Frontal cortex (tissue), 3 donors: ENCODE measurements at regions not wholly inside any gene's neighbourhood (a gene's known extent, or its start where the extent isn't known, plus 50 kb on each side); places are given as distances from the start of the nearest gene placed in this dataset.
"Not testable (repeated sequence)": the region's sequence is repeated elsewhere in the genome, so short reads cannot be mapped to it uniquely, and the experiment has no call there.

Experiments
- DNase-seq, 2 donors: peaks; one replicate each; pipeline ENCODE4 v3.0.0; 2012; ENCODE audit warnings: low spot score in 2 of 2
- FAIRE-seq: peaks from 2 replicates; lab custom pipeline; 2012; peaks lifted over from hg19 to GRCh38; lab: Jason Lieb, UNC
- donor health status: control.
- donor health status: control.
- donor health status: control.

GRCh38 chr6:118367314-118367713 lies 180.8 kb upstream of the PLN start:
- DNase-seq (no peak), FAIRE-seq (no peak)

DNA sequence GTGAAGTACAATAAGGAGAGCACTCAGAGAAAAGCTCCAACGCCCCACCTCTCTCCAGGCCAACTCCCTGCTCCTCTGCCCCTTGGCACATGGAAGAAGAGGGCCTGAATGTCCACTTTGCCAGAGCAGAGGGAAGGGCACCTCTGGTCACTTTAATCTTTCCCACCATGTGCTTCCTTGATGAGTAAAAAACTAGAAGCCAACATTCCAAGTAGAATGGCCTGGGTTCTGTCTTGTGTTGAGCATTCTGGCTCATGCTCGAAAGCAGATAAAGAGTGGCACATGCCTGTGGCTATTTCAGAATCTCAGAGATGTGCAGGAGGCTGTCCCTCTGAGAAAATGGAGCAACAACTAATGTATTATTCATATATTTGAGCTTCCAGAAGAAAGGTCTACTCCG lies 177.4 kb upstream of the PLN start:
- DNase-seq (no peak), FAIRE-seq (no peak)

DNA sequence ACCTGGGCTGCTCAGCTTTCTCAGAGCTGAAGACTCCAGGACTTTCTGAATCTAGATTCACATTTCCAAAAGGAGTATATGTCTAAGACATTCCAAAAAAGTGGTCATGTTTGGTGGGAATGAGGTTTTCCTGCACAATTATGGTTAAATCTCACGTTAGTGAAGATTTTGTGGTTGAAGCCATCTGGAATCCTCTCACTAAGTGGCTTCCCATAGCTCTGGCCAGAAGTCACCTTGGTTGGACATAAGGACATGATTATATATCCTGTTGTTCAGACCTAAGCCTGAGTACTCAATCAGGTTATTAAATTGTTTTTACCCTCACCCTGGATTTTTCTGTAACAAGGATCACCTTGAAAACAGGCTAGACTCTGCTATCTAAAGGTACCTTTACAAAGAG lies 176.1 kb upstream of the PLN start:
- FAIRE-seq = no peak
- DNase-seq = no peak

DNA sequence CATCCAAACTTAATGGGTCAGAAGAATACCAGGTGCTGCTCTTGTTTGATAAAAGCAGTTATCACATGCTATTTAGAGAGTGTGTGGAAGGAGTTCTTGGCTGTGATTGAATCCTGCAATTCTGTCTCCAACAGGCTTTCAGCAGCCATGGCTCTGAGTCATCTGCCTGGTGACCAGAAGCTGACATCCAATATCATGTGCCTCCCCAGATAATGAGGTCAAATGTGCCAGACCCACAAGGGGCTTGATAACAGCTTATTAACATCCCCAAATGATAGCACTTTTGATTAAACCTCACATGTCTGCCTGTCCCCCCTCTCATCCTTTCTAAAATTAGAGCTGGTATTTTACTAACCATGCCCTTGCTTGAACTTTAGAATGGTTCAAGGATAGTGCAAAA lies 175.7 kb upstream of the PLN start:
- no peak for DNase-seq
- FAIRE-seq = no peak

- FAIRE-seq = no peak
These were observed 170.2 kb upstream of the PLN start for GRCh38 chr6:118377711-118378414.

DNA sequence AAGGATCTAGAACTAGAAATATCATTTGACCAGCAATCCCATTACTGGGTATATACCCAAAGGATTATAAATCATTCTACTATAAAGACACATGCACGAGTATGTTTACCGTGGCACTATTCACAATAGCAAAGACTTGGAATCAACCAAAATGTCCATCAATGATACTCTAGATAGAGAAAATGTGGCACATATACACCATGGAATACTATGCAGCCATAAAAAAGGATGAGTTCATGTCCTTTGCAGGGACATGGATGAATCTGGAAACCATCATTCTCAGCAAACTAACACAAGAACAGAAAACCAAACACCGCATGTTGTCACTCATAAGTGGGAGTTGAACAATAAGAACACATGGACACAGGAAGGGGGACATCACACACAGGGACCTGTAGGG lies 167.5 kb upstream of the PLN start:
- DNase-seq, FAIRE-seq: not testable (repeated sequence)

More at GRCh38 chr6:118377711-118378414, 170.2 kb upstream of the PLN start:
- DNase-seq = peak in 1 of 2 donors; percentile 7

DNA sequence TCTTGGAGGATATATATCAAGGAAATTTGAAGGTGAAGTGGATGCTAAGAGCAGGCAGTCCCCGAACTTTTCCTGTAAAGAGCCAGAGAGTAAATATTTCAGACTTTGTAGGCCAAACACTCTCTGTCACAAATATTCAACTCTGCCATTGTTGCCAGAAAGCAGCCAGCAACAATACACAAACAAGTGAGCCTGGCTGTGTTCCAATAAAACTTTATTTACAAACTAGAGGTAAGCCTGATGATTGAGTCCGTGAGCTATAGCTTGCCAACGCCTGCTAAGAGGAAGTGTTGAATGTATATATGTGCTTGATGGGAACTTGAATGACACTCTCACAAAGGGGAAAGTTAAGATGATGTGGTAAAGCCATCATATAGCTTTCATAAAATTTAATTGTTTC lies 166.0 kb upstream of the PLN start:
- DNase-seq = no peak
- no peak for FAIRE-seq

DNA sequence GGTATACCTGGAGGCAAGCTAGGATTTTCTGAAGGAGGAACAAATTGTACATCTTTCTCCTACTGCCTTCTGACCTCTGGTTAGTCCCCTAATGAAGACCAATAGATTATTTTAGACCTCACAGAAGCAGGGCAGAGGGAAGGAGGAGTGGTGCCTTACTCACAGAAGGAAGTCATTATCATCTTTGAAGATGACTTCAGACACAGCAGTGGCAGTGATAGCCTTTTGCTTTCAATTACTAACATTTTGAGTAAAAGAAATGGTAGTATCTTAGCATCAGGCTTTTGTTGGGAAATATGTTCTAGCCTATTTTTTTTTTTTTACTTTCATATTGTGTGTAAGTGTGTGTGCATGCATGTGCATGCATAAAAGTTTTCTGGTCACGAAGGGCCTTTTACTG lies 164.2 kb upstream of the PLN start:
- no peak for DNase-seq
- FAIRE-seq = no peak

DNA sequence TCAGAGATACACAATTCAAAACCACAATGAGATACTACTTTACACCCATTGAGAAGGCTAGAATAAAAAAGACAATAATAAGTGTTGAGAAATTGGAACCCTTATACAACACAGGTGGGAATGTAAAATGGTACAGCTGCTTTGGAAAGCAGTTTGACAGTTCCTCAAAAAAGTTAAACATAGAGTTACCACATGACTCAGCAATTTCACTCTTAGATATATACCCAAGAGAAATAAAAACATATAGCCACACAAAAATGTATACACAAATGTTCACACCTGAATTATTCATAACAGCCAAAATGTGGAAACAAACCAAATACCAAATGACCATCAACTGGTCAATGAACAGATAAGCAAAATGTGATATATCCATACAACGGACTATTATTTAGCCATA lies 161.1 kb upstream of the PLN start:
- DNase-seq (no peak), FAIRE-seq (no peak)

- DNase-seq (no peak), FAIRE-seq (no peak)
These were observed 160.0 kb upstream of the PLN start for GRCh38 chr6:118387921-118388701.

GRCh38 chr6:118391086-118391485 lies 157.0 kb upstream of the PLN start:
- DNase-seq (no peak), FAIRE-seq (no peak)

DNA sequence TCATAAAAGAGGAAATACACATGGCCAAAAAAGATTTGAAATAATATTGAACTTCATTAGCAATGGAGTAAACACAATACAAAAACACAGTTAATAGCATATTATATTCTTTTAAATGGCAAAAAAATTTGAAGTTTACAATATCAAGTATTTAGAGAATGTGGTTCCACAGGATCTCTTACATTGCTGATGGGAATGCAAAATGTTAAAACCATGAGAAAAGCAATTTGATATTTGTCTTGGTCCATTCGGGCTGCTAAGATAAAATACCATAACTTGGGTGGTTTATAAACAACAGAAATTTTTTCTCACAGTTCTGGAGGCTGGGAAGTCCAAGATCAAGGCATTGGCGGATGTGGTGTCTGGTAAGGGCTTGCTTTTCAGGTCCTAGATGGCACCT lies 154.0 kb upstream of the PLN start:
- DNase-seq (no peak), FAIRE-seq (no peak)

GRCh38 chr6:118396969-118397368 lies 151.1 kb upstream of the PLN start:
- no peak for FAIRE-seq

GRCh38 chr6:118397671-118398465 lies 150.2 kb upstream of the PLN start:
- DNase-seq (no peak), FAIRE-seq (no peak)

More at GRCh38 chr6:118396969-118397368, 151.1 kb upstream of the PLN start:
- no peak for DNase-seq

DNA sequence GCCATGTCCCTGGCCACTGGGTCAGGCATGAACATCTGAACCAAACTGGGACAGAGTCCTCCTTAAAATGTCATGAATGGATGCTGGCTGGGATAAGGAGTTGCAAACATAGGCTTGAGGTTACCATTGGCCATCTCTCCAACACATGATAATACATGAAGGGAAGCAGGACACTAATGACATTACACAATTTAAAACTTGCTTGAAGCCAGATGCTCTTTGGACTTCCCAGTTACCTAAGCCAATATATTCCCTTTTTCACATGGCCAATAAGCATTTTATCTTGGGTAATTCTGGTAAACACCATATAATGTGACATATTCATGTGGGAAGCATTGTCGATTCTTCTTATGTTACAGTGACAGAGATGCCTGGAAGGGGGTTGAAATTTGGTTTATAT lies 148.0 kb upstream of the PLN start:
- no peak for FAIRE-seq
- DNase-seq = no peak

DNA sequence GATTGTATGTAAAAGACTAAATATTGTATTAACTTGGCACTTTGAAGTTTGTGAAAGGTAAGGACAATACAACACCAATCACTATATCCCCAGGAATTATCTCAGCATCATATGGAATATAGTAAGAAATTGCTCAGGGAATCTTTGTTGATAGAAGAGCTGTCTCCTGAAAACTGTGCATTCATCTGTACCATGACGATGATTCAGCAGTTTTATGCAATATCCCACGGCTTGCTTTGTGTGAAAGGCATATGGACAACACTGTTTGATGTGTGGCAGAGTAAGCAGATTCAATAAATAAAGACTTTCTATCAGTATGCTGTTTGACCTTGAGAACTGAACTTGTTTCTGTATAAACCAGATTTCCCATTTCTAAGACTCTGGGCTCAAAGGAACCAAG lies 147.5 kb upstream of the PLN start:
- no peak for DNase-seq
- no peak for FAIRE-seq

DNA sequence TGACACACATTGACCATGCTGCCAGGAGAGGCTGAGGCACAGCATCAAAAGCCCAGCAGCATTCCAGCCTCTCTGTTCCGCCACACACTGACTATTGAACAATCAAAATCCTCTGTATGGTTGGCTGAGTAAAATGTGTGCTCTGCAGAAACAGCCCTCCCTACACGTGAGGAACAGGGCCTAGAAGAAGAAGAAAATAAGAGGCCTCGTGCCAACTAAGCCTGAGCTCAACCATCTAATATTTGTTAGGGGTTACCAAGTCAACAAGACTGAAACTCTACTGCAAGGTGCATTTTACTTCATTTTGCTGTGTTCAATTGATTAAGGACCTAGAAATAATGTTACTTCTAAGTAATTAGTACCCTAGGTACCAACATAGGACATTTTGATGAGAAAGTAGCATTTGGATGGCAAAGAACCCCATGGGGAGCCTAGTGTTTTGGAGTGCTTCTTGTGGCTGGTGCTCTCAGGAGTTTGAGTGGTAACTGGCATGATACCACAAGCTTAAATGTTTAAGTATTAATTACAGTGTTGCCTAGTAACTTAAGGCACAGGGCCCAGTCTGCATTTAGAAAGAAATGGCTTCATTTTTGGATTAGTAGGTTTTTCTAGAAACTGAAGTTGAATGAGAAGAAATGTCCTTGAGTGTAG lies 146.6 kb upstream of the PLN start:
- no peak for FAIRE-seq
- DNase-seq = no peak

DNA sequence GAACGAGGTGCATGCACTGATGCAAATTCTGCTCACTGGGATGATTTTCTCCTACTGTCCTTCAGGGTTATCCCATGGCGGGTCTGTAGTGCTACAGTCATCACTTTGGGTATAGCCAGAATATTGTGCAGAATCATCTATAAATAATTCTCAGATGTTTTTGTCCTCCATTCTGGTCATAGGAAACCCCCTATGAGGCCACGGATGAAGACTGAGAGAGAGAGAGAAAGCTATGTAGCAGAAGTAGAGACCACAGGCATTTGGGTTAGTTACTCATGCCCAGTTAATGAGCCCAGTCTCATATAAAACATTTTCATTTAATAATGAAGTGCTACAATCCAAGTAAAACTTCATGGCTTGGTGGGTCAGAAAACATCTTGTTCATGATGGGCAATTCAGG lies 145.1 kb upstream of the PLN start:
- DNase-seq (no peak), FAIRE-seq (no peak)

DNA sequence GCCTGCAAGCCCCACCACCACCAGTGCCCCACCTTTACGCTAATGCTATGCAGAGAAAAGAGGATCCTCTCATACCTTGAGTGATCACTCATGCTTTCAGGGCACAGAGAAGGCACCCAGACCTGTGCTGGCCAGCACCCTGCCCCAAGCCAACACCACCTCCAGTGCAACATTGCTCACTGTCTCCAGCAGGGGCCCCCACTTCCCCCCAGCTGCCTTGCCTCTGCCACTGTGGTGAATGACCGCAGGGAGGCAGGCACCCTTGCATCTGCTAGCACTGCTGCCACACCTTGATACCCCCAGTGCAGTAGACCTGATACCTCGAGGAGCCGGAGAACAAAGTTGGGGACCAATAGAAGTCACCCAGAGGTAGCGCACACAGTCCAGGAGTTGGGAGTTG lies 139.2 kb upstream of the PLN start:
- FAIRE-seq (no peak), DNase-seq (no peak)

DNA sequence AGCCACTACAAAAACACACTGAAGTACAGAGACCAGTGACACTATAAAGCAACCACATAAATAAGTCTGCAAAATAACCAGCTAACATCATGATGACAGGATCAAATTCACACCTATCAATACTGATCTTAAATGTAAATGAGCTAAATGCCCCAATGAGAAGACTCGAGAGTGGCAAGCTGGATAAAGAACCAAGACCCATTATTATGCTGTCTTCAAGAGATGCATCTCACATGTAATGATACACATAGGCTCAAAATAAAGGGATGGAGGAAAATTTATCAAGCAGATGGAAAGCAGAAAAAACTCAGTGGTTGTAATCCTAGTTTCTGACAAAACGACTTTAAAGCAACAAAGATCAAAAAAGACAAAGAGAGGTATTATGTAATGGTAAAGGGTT lies 138.1 kb upstream of the PLN start:
- DNase-seq (no peak), FAIRE-seq (no peak)
